GM12873 (cell line): ENCODE measurements at regions not wholly inside any gene's neighbourhood (a gene's known extent, or its start where the extent isn't known, plus 50 kb on each side); places are given as distances from the start of the nearest gene placed in this dataset.

Experiments used
- TF ChIP-seq, protein P1 (sequence below): IDR thresholded peaks from 2 replicates; pipeline ENCODE4 v1.5.1; 2012; ENCODE audit warnings: low read depth, mild to moderate bottlenecking, moderate library complexity, low read length, control low read depth; ENCODE audit not compliant: insufficient read depth; ENCODE audit errors: missing control alignments

DNA sequence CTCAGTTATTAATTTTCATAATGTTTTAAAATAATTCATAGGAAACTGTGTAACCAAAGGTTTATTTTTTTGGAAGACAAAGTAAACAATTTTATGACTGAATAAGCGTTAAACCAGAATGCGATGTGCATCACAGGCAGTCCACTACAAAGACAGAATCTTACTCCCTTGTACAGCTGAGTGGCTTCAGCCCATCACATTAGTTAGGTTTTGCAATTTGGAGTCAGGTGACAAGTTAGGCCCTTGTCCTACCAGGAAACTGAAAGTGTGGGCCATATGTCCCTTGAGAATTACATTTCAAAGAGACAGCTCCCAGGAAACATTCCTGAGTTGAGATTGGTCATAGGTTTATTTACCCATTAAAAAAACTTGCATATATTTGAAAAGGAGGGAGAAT, 156.3 kb downstream of the MEX3B start:
- TF ChIP-seq, protein P1, sequence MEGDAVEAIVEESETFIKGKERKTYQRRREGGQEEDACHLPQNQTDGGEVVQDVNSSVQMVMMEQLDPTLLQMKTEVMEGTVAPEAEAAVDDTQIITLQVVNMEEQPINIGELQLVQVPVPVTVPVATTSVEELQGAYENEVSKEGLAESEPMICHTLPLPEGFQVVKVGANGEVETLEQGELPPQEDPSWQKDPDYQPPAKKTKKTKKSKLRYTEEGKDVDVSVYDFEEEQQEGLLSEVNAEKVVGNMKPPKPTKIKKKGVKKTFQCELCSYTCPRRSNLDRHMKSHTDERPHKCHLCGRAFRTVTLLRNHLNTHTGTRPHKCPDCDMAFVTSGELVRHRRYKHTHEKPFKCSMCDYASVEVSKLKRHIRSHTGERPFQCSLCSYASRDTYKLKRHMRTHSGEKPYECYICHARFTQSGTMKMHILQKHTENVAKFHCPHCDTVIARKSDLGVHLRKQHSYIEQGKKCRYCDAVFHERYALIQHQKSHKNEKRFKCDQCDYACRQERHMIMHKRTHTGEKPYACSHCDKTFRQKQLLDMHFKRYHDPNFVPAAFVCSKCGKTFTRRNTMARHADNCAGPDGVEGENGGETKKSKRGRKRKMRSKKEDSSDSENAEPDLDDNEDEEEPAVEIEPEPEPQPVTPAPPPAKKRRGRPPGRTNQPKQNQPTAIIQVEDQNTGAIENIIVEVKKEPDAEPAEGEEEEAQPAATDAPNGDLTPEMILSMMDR = no peak

DNA sequence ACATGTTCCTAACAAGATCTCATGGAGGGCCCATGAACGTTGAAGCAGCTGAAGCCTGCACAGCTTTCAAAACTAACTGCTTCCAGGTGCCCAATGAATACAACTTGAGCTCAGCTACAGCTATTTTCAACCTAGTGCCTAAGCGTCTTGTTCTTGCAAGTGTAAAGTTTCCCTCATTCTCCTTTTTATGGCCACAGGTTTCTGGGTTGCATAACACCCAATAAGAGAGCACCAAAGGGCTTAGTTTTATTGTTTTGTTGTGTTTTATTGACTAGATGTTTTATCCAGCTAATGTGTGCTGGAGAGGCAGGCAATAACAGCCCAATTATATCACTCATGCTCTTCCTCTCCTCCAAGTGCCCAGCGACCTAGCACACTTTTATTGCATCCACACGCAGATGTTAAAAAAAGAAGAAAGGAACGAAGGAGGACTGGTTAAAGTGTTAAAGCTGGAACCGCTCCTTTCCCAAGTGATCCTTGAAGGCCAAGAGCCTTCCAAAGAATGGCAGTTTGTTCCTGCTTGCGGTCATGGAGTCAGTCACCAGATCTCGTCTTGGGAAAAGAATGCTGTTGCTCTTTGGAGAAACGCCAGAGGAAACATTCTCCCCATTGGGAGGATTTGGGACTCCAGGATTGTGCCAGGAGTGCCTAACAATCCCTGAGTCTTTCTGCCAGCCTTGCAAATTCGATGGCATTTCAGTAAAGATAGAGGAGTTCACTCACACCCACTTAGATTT, 156.9 kb downstream of the MEX3B start:
- TF ChIP-seq, protein P1 = no peak

DNA sequence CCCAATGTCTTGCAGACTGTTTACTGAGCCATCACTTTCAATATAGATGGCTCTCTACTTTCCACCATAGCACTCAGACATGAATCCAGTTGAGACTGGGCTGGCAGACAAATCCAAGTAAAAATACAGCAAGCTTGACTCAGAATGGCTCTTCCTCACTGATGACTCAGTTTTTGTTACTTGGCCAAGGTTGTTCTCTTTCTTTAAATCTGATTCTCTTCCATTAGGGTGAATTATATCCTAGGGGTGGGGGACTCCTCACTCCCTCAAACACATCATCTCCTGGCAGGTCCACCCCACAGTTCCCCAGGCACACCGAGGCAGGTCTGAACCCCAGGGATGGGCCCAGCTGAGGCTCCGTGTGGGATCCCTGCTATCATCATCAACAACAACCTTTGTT, 157.9 kb downstream of the MEX3B start:
- TF ChIP-seq, protein P1 = no peak

DNA sequence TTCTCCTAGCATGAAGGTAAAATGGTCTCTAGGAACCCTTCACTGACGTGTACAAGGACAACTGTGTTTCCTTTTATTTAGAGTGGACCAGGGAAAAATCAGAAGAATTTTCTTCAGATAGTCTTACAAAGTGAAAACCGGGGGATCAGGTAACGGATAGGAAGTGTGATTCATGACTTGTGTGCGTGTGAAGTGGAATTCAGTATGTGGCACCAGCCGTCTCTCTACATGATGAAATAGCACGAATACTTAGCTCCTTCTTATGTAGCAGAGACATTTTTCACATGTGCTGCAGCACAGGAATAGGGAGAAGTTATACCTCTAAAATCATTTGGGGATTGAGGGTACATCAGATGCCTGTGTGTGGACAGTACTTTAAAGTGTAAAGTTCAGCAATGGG, 159.2 kb downstream of the MEX3B start:
- TF ChIP-seq, protein P1 = no peak

DNA sequence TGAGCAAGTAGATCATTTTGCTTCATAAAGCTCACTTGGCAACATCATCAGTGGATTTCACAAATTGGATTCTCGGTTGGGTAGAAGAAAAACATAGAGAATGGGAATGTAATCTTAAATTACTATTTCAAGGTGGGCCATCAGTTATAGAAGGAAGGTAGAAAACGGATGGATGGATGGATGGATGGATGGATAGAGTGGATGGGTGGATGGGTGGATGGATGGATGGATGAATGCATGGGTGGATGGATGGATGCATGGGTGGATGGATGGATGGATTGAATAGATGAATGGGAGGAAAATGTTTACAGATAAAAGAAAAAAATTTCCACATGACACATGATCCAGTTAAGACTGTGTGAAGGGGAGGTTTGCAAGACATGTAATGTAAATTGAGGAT, 159.7 kb downstream of the MEX3B start:
- TF ChIP-seq, protein P1 = no peak

DNA sequence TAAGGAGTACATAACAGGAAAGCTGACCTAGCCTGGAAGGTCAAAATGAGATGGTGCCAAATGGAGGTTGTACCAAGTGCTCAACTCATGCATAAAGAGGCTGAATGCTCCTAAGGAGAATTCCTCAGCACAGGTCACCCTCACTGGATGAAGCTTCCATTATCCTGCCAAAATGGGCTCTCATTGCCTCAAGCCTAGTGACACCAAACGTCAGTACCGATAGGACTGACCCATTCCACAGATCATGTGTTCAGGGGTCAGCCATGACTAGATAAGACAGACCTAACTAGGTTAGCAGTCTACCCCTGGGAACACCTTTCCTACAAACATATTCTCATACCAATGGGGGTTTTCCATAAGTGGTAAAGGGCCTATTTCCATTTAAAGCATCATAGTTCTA, 160.7 kb downstream of the MEX3B start:
- TF ChIP-seq, protein P1 = no peak

DNA sequence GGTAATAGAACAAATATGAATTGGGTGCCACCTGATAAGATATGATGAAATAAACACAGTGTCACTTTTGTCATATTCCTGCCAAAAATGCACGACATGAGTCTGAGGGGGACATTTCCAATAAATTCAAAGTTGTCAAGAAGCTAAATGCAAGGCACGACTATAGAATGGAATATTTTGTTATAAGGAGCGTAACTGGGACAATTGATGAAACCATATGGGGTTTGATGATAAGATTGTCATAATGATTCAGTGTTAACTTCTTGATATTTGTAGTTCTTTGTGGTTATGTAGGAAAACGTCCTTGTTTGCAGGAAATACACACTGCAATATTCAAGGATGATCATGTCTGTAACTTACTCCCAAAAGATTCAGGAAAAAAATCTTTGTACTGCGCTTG, 163.3 kb downstream of the MEX3B start:
- TF ChIP-seq, protein P1 = no peak

DNA sequence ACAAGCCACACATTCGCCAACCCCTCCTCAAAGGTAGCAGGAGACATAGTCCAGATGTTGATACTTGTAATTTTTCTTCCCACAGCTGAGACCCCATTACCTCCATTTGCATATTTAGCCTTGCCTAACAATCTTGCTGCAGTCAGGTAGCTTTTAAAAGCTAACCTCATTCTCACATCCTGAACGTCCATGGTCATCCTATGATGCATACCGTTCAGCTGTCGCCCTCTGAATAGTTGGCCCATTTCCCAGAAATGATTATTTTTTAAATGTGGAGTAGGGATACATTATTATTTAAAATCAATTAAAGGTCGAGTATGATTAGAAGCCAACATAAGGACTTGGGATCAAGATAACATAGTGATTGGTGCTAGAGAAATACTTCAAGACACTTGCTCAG, 165.0 kb downstream of the MEX3B start:
- TF ChIP-seq, protein P1 = no peak
